GM21367 (cell line): ENCODE measurements at regions not wholly inside any gene's neighbourhood (a gene's known extent, or its start where the extent isn't known, plus 50 kb on each side); places are given as distances from the start of the nearest gene placed in this dataset.
"Not testable (repeated sequence)": the region's sequence is repeated elsewhere in the genome, so short reads cannot be mapped to it uniquely, and the experiment has no call there.

Experiments used
- ATAC-seq: cut with Tn5 transposase; IDR thresholded peaks from one replicate; pipeline ENCODE4 v1.9.1; 2021; ENCODE audit not compliant: unreplicated experiment

- ATAC-seq, result no peak
Observed at GRCh38 chr21:35508139-35508888, 459.2 kb upstream of the RUNX1 start.

GRCh38 chr21:35507181-35507759 lies 458.2 kb upstream of the RUNX1 start:
- ATAC-seq, result no peak

- no peak for ATAC-seq
Observed at GRCh38 chr21:35506771-35507170, 457.7 kb upstream of the RUNX1 start.

- no peak for ATAC-seq
Observed at GRCh38 chr21:35506352-35506751, 457.2 kb upstream of the RUNX1 start.

- no peak for ATAC-seq
Observed at GRCh38 chr21:35504951-35505466, 455.9 kb upstream of the RUNX1 start.

GRCh38 chr21:35504277-35504676 lies 455.2 kb upstream of the RUNX1 start:
- ATAC-seq, result no peak

- no peak for ATAC-seq
Observed at GRCh38 chr21:35503671-35504070, 454.6 kb upstream of the RUNX1 start.

- ATAC-seq, result no peak
Observed at GRCh38 chr21:35502821-35503220, 453.7 kb upstream of the RUNX1 start.

GRCh38 chr21:35497522-35497921 lies 448.4 kb upstream of the RUNX1 start:
- ATAC-seq, result not testable (repeated sequence)

- no peak for ATAC-seq
Observed at GRCh38 chr21:35491920-35492678, 443.0 kb upstream of the RUNX1 start.

GRCh38 chr21:35491114-35491513 lies 442.0 kb upstream of the RUNX1 start:
- ATAC-seq, result no peak

GRCh38 chr21:35489389-35489980 lies 440.4 kb upstream of the RUNX1 start:
- ATAC-seq, result no peak

GRCh38 chr21:35488946-35489345 lies 439.8 kb upstream of the RUNX1 start:
- ATAC-seq, result no peak

GRCh38 chr21:35485364-35485763 lies 436.3 kb upstream of the RUNX1 start:
- no peak for ATAC-seq

- no peak for ATAC-seq
Observed at GRCh38 chr21:35484851-35485250, 435.7 kb upstream of the RUNX1 start.

- ATAC-seq, result no peak
Observed at GRCh38 chr21:35484032-35484431, 434.9 kb upstream of the RUNX1 start.

- ATAC-seq, result no peak
Observed at GRCh38 chr21:35482933-35483662, 434.0 kb upstream of the RUNX1 start.

GRCh38 chr21:35482096-35482495 lies 433.0 kb upstream of the RUNX1 start:
- ATAC-seq, result no peak

GRCh38 chr21:35481005-35481404 lies 431.9 kb upstream of the RUNX1 start:
- no peak for ATAC-seq

GRCh38 chr21:35479529-35479928 lies 430.4 kb upstream of the RUNX1 start:
- ATAC-seq, result no peak

GRCh38 chr21:35479065-35479448 lies 430.0 kb upstream of the RUNX1 start:
- ATAC-seq, result no peak
